B cell (primary cell): ENCODE measurements at regions not wholly inside any gene's neighbourhood (a gene's known extent, or its start where the extent isn't known, plus 50 kb on each side); places are given as distances from the start of the nearest gene placed in this dataset.

Source experiments
- CTCF ChIP-seq: fragments of 200-600 bp; IDR thresholded peaks from one replicate; pipeline ENCODE4 v1.8.0; 2022; ENCODE audit warnings: antibody characterized with exemption, mild to moderate bottlenecking
- EZH2 ChIP-seq: IDR thresholded peaks from 2 replicates; pipeline ENCODE4 v1.6.1; 2012; ENCODE audit warnings: borderline replicate concordance, low read depth, mild to moderate bottlenecking, moderate library complexity, low read length; ENCODE audit not compliant: insufficient read depth, poor library complexity, severe bottlenecking

GRCh38 chr5:74021126-74021525 lies 395.1 kb downstream of the ARHGEF28 start:
- TF ChIP-seq CTCF (no peak), EZH2 (no peak)
